Epithelial cell of esophagus (primary cell): ENCODE measurements at regions not wholly inside any gene's neighbourhood (a gene's known extent, or its start where the extent isn't known, plus 50 kb on each side); places are given as distances from the start of the nearest gene placed in this dataset.
A peak's percentile ranks its signal among the peaks of the same experiment; 100 is the strongest.

Experiments used
- DNase-seq: peaks from one replicate; pipeline ENCODE4 v3.0.0; 2010; ENCODE audit warnings: low read depth
- H3K4me3 ChIP-seq: 2 replicates; pipeline ENCODE4 v1.5.1; 2011; ENCODE audit warnings: mild to moderate bottlenecking, low read length, control low read depth
- TF ChIP-seq, protein P1 (sequence below): IDR thresholded peaks from 2 replicates; pipeline ENCODE4 v1.5.1; 2011; ENCODE audit warnings: low read depth, mild to moderate bottlenecking, low read length, control low read depth, inconsistent platforms; ENCODE audit not compliant: insufficient read depth; ENCODE audit errors: missing control alignments

DNA sequence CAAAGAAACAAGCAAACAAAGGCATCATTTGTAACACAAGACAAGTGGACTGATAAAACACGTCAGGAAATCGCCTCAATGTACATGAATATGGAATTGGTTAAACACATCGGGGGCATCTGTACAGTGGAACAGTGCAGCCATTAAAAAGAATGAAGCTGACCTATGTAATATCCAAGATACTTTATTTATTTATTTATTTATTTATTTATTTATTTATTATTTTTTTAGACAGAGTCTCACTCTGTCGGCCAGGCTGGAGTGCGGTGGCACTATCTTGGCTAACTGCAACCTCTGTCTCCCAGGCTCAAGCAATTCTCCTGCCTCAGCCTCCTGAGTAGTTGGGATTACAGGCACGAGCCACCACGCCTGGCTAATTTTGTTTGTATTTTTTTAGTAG is 75.4 kb upstream of the SLC45A1 start:
- TF ChIP-seq, protein P1, sequence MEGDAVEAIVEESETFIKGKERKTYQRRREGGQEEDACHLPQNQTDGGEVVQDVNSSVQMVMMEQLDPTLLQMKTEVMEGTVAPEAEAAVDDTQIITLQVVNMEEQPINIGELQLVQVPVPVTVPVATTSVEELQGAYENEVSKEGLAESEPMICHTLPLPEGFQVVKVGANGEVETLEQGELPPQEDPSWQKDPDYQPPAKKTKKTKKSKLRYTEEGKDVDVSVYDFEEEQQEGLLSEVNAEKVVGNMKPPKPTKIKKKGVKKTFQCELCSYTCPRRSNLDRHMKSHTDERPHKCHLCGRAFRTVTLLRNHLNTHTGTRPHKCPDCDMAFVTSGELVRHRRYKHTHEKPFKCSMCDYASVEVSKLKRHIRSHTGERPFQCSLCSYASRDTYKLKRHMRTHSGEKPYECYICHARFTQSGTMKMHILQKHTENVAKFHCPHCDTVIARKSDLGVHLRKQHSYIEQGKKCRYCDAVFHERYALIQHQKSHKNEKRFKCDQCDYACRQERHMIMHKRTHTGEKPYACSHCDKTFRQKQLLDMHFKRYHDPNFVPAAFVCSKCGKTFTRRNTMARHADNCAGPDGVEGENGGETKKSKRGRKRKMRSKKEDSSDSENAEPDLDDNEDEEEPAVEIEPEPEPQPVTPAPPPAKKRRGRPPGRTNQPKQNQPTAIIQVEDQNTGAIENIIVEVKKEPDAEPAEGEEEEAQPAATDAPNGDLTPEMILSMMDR: no peak
- DNase-seq: no peak
- H3K4me3 ChIP-seq: no peak overlapping the region

DNA sequence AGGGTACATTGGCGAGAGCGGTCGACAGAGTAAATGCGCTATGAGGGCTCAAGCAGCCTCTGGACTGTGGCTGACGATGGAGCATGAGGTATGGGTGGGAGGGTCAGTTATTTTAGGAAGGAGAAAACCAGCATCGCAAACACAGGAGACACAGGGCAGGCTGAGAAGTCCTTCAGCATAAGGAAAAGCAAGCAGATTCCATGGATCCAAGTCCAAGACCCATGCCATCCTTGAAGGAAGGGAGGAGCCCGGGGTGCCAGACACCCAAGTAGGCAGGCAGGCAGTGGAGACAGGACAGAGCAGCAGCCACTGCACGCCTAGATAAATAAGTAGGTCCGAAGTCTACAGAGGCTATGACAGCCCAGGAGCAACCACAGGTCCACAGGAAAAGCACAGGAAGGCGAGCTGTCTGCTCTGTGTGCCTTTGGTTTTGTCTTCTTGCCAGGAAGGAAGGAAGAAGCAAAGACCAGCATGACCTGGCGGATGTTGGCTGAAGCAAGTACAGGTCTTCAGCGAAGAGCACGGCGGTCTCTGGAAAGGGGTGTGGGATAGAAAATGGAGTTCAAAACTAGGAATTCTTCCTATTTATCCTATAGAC is 76.4 kb upstream of the SLC45A1 start:
- TF ChIP-seq, protein P1: no peak
- DNase-seq: no peak

DNA sequence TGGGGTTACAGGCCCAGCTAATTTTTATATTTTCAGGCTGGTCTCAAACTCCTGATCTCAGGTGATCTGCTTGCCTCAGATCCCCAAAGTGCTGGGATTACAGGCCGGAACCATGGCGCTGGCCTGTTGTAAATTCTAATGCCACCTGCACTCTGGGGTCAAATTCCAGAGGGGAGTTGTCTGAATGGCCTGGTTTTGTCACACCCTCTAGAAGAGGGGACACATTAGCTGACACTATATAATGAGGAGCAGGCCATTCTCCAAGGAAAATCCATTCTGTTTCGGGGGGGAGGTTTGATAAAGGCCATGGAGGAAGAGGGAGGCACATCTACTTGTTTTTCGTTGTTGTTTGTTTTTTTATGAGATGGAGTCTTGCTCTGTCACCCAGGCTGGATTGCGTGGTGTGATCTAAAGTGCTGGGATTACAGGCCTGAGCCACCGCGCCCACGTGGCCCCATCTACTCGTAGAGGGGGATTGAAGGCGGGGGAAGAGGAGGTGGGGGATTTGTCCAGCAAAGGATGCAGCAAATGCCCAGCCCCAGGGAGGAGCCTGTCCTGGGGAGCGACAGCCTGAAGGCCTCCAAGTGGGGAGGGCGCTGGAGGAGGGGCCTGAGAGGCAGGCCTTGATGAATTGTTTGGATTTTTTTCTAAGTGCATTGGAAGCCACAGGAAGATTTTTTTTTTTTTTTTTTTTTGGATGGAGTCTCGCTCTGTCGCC is 78.4 kb upstream of the SLC45A1 start:
- DNase-seq: no peak
- TF ChIP-seq, protein P1: no peak

More for the DNA sequence above, 76.4 kb upstream of the SLC45A1 start:
- H3K4me3 ChIP-seq: no peak overlapping the region

DNA sequence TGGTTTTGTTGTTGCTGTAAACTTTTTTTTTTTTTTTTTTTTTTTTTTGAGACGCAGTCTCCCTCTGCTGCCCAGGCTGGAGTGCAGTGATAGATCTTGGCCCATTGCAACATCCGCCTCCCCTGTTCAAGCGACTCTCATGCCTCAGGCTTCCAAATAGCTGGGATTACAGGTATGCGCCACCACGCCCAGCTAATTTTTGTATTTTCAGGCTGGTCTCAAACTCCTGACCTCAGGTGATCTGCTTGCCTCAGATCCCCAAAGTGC is 78.9 kb upstream of the SLC45A1 start:
- H3K4me3 ChIP-seq: no peak overlapping the region
- peak; percentile 87 for DNase-seq
- TF ChIP-seq, protein P1: peak; percentile 60

More for the DNA sequence above, 78.4 kb upstream of the SLC45A1 start:
- H3K4me3 ChIP-seq: no peak overlapping the region

DNA sequence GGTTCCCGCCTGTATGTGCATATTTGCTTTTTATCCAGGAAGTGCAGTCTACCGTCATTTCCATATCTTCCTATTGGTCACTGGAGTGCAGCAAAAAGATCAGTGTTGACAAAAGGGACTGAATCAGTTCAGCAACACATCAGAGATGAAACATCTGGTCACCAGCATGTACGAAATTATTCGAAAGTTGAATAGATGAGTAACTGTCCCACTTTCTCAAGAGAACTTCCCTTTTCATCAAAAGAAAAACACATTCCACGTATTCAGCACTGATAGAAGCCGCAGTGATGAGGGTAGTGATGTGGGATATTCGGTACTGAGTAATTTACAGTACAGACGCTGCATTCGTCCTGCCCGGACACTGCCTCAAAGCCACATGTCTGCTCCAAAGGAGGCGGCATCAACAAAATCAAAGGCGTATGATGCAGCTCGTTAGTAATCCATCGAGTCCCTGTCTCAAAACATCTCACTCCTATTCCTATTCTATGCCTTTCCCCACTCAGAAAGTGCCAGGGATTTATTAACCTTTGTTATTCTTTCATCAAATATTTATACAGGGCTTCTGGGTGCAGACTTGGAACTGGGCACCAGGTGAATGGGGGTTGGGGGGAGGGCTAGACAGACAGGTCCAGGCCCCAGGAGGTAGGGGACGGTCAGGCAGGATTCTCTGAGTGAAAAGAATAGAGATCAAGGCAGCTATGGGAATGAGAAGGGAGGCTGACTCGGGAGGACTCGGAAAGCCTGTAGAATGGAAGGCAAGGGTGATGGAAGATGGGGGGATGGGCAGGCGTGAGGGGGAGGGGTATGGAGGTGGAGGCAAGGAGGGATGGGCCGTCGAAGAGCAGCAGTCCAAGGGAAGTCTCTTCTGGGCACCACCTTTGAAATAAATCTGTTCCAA is 79.5 kb upstream of the SLC45A1 start:
- no peak overlapping the region for H3K4me3 ChIP-seq
- TF ChIP-seq, protein P1: no peak
- DNase-seq: peak; percentile 63

DNA sequence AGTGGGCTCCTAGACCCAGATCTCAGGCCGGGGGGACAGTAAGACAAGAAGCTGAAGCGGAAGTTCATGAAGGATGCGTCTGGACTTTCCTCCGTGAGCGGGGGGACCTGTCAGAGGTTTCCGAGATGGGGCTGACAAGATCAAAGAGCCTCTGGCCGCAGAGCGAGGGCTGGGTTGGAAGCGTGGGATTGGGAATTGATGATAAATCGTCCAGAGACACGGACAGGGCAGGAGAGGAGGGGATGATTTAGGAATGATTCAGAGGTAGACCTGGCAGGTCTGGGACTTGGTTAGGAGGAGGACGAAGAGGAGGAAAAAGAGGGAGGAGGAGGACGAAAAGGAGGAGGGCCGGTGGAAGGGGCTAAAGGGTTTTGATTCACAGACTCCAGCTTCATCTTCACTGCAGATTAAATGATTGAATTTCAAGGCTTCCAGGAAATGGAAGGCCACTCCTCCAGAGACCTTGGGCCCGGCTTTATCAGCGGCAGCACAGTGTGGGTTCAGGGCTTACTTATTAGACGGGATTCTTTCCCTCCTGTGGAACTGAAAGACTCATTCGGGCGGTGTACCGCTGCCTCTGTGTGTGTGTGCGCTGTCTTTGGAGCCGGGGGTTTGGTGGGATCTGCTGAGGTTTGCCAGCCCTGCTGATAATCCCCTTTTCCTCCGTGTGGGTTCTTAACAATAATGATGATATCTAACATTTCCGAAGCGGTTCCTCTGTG is 85.7 kb upstream of the SLC45A1 start:
- no peak overlapping the region for H3K4me3 ChIP-seq
- no peak for DNase-seq
- TF ChIP-seq, protein P1: no peak
